H1 (cell line): ENCODE measurements at regions not wholly inside any gene's neighbourhood (a gene's known extent, or its start where the extent isn't known, plus 50 kb on each side); places are given as distances from the start of the nearest gene placed in this dataset.

Experiments
- RBBP5 ChIP-seq: IDR thresholded peaks from 2 replicates; pipeline ENCODE4 v1.7.1; 2012; ENCODE audit warnings: low read depth, mild to moderate bottlenecking, inconsistent platforms, low read length, moderate library complexity, borderline replicate concordance

- no peak for TF ChIP-seq RBBP5
Observed at GRCh38 chr7:112603673-112604072, 122.9 kb downstream of the LSMEM1 start (continued).
